CD4-positive, alpha-beta T cell treated with Interleukin-6 at 100 ng/mL for 8 hours (primary cell): ENCODE measurements at regions not wholly inside any gene's neighbourhood (a gene's known extent, or its start where the extent isn't known, plus 50 kb on each side); places are given as distances from the start of the nearest gene placed in this dataset.
A peak's percentile ranks its signal among the peaks of the same experiment; 100 is the strongest.

Experiments
- DNase-seq: peaks from one replicate; pipeline ENCODE4 v3.0.0-alpha.2; 2020; ENCODE audit warnings: mixed read lengths, low spot score

- no peak for DNase-seq
Observed at GRCh38 chr1:234989479-234990327, 138.9 kb downstream of the TOMM20 start.

- DNase-seq = no peak
Observed at GRCh38 chr1:234989019-234989418, 139.6 kb downstream of the TOMM20 start.

- DNase-seq = no peak
Observed at GRCh38 chr1:234988536-234988935, 140.1 kb downstream of the TOMM20 start.

GRCh38 chr1:234988155-234988517 is 140.5 kb downstream of the TOMM20 start:
- no peak for DNase-seq

- no peak for DNase-seq
Observed at GRCh38 chr1:234987415-234988154, 141.1 kb downstream of the TOMM20 start.

- no peak for DNase-seq
Observed at GRCh38 chr1:234986750-234987414, 141.8 kb downstream of the TOMM20 start.

GRCh38 chr1:234985516-234986294 is 142.9 kb downstream of the TOMM20 start:
- no peak for DNase-seq

GRCh38 chr1:234985007-234985370 is 143.6 kb downstream of the TOMM20 start:
- no peak for DNase-seq

- no peak for DNase-seq
Observed at GRCh38 chr1:234983564-234984238, 144.9 kb downstream of the TOMM20 start.

GRCh38 chr1:234981758-234982157 is 146.9 kb downstream of the TOMM20 start:
- DNase-seq = no peak

- peak; percentile 62 for DNase-seq
Observed at GRCh38 chr1:234980645-234981396, 147.8 kb downstream of the TOMM20 start.

- DNase-seq = no peak
Observed at GRCh38 chr1:234980291-234980644, 148.4 kb downstream of the TOMM20 start.

GRCh38 chr1:234979296-234980279 is 149.0 kb downstream of the TOMM20 start:
- DNase-seq = no peak

GRCh38 chr1:234978397-234979295 is 150.0 kb downstream of the TOMM20 start:
- DNase-seq = peak; percentile 73

GRCh38 chr1:234977875-234978396 is 150.7 kb downstream of the TOMM20 start:
- no peak for DNase-seq

GRCh38 chr1:234976861-234977680 is 151.6 kb downstream of the TOMM20 start:
- no peak for DNase-seq
